ENCODE measurements at regions not wholly inside any gene's neighbourhood (a gene's known extent, or its start where the extent isn't known, plus 50 kb on each side); places are given as distances from the start of the nearest gene placed in this dataset.

DNA sequence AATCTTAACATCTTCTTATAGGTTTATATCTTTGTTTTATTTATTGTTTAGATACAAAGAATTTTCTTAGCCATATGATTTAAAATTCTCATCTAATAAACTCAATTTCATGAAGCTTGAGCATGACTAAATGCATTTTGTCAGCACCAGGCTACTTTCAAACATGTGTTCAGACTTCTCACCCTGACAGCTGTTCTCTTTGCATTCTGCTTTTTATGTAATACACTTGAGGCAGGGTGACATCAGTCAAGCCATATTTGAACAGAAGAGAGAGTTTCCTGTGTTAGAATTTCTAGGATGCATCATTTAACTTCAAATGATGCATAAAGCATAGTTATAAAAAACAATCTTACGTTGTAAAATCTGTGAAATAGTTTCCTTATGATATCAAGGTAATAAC, 1295.1 kb upstream of the PCDH20 start:
- H3K4me1 ChIP-seq (ENCODE audit: control insufficient read depth, insufficient read depth, low read length) = no peaks in the 10 kb centered on the region
- H3K9ac ChIP-seq (ENCODE audit: control insufficient read depth, insufficient read depth, low read length) = no peak overlapping the region
- intact Hi-C loops (cut with micrococcal nuclease; ENCODE audit: unreplicated experiment) (no loop called here), in situ Hi-C loops (cut with MboI) (no loop called here)
- no peaks in the 10 kb centered on the region; the same call in 2 of the 3 replicates for H3K9me3 ChIP-seq (replicated peaks; ENCODE audit: control insufficient read depth, insufficient read depth, low read length)
- WGBS (ENCODE audit: insufficient coverage, insufficient replicate concordance, low lambda C conversion rate, missing lambda C conversion rate) = 0% methylated on average over 1 of the region's 1 CpG
- ChIA-PET CTCF (interaction anchor here (0.8 kb wide), 1 partner anchor 9 kb away, joined by 3 read pairs; no protein-coding TSS in a partner anchor), SMC1A (ENCODE audit: uncharacterized antibody, unreplicated experiment) (no interaction called here), RAD21 (ENCODE audit: unreplicated experiment) (no interaction called here), POLR2A (no interaction called here)
- H3K27me3 ChIP-seq (replicated peaks in 1 of 2; ENCODE audit: control insufficient read depth in 2 of 2, insufficient read depth in 2 of 2, low read length in 1 of 2) = no peaks in the 10 kb centered on the region
- ATAC-seq (no peak), DNase-seq (ENCODE audit: low read depth, low spot score) (no peak), FAIRE-seq (no peak)
- H3K79me2 ChIP-seq (ENCODE audit: control insufficient read depth, insufficient read depth, low read length) = no peaks in the 10 kb centered on the region
- H4K20me1 ChIP-seq (ENCODE audit: control insufficient read depth, insufficient read depth) = no peaks in the 10 kb centered on the region
- BruUV-seq (replicated peaks) = no TSS peak
- no peak overlapping the region for H3K4me3 ChIP-seq
- TF ChIP-seq CREM (IDR thresholded peaks at IDR 0.05; ENCODE audit: low read depth) = no peak
- no peak for TF ChIP-seq ZNF622 (IDR thresholded peaks at IDR 0.05)
- TF ChIP-seq ESRRA (IDR thresholded peaks at IDR 0.05; ENCODE audit: low read length) = no peak
- TF ChIP-seq ZNF24 (IDR thresholded peaks at IDR 0.05) = no peak
- TF ChIP-seq RCOR1 (conservative IDR thresholded peaks at IDR 0.05; ENCODE audit: low read depth, low read length) = no peak
- no peak for TF ChIP-seq FOS (IDR thresholded peaks at IDR 0.05; ENCODE audit: borderline replicate concordance, extremely low read depth, insufficient read length)
- TF ChIP-seq IKZF2 (IDR thresholded peaks at IDR 0.05) = no peak
- TF ChIP-seq POU2F2 (IDR thresholded peaks at IDR 0.05; ENCODE audit: borderline replicate concordance, low read depth, low read length) = no peak
- no peak for TF ChIP-seq CHD2 (IDR thresholded peaks at IDR 0.05; ENCODE audit: borderline replicate concordance, low read depth, low read length)
- TF ChIP-seq EZH2 (IDR thresholded peaks at IDR 0.05; ENCODE audit: borderline replicate concordance, control insufficient read depth, low read depth, low read length) = no peak
- TF ChIP-seq, protein P1, sequence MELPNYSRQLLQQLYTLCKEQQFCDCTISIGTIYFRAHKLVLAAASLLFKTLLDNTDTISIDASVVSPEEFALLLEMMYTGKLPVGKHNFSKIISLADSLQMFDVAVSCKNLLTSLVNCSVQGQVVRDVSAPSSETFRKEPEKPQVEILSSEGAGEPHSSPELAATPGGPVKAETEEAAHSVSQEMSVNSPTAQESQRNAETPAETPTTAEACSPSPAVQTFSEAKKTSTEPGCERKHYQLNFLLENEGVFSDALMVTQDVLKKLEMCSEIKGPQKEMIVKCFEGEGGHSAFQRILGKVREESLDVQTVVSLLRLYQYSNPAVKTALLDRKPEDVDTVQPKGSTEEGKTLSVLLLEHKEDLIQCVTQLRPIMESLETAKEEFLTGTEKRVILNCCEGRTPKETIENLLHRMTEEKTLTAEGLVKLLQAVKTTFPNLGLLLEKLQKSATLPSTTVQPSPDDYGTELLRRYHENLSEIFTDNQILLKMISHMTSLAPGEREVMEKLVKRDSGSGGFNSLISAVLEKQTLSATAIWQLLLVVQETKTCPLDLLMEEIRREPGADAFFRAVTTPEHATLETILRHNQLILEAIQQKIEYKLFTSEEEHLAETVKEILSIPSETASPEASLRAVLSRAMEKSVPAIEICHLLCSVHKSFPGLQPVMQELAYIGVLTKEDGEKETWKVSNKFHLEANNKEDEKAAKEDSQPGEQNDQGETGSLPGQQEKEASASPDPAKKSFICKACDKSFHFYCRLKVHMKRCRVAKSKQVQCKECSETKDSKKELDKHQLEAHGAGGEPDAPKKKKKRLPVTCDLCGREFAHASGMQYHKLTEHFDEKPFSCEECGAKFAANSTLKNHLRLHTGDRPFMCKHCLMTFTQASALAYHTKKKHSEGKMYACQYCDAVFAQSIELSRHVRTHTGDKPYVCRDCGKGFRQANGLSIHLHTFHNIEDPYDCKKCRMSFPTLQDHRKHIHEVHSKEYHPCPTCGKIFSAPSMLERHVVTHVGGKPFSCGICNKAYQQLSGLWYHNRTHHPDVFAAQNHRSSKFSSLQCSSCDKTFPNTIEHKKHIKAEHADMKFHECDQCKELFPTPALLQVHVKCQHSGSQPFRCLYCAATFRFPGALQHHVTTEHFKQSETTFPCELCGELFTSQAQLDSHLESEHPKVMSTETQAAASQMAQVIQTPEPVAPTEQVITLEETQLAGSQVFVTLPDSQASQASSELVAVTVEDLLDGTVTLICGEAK (IDR thresholded peaks at IDR 0.05; ENCODE audit: borderline replicate concordance) = no peak
- no peak for TF ChIP-seq PML (IDR thresholded peaks at IDR 0.05; ENCODE audit: low read length)
- TF ChIP-seq, protein P2, sequence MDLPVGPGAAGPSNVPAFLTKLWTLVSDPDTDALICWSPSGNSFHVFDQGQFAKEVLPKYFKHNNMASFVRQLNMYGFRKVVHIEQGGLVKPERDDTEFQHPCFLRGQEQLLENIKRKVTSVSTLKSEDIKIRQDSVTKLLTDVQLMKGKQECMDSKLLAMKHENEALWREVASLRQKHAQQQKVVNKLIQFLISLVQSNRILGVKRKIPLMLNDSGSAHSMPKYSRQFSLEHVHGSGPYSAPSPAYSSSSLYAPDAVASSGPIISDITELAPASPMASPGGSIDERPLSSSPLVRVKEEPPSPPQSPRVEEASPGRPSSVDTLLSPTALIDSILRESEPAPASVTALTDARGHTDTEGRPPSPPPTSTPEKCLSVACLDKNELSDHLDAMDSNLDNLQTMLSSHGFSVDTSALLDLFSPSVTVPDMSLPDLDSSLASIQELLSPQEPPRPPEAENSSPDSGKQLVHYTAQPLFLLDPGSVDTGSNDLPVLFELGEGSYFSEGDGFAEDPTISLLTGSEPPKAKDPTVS (IDR thresholded peaks at IDR 0.05; ENCODE audit: low read depth, low read length) = no peak
- TF ChIP-seq, protein P3, sequence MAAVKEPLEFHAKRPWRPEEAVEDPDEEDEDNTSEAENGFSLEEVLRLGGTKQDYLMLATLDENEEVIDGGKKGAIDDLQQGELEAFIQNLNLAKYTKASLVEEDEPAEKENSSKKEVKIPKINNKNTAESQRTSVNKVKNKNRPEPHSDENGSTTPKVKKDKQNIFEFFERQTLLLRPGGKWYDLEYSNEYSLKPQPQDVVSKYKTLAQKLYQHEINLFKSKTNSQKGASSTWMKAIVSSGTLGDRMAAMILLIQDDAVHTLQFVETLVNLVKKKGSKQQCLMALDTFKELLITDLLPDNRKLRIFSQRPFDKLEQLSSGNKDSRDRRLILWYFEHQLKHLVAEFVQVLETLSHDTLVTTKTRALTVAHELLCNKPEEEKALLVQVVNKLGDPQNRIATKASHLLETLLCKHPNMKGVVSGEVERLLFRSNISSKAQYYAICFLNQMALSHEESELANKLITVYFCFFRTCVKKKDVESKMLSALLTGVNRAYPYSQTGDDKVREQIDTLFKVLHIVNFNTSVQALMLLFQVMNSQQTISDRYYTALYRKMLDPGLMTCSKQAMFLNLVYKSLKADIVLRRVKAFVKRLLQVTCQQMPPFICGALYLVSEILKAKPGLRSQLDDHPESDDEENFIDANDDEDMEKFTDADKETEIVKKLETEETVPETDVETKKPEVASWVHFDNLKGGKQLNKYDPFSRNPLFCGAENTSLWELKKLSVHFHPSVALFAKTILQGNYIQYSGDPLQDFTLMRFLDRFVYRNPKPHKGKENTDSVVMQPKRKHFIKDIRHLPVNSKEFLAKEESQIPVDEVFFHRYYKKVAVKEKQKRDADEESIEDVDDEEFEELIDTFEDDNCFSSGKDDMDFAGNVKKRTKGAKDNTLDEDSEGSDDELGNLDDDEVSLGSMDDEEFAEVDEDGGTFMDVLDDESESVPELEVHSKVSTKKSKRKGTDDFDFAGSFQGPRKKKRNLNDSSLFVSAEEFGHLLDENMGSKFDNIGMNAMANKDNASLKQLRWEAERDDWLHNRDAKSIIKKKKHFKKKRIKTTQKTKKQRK (IDR thresholded peaks at IDR 0.05; ENCODE audit: low read depth, low read length) = no peak
- no peak for TF ChIP-seq NFXL1 (IDR thresholded peaks at IDR 0.05; ENCODE audit: borderline replicate concordance)
- H3K36me3 ChIP-seq (ENCODE audit: control insufficient read depth in 2 of 2, insufficient read depth in 2 of 2, low read length in 1 of 2) = no peaks in the 10 kb centered on the region
- H3K27ac ChIP-seq (ENCODE audit: control insufficient read depth, insufficient read depth) = no peak overlapping the region
- H2AFZ ChIP-seq (ENCODE audit: control insufficient read depth, low read depth, low read length) = no peak overlapping the region
- no peak overlapping the region for H3K4me2 ChIP-seq (ENCODE audit: control insufficient read depth, insufficient read depth)
